GM12892 (cell line): ENCODE measurements at regions not wholly inside any gene's neighbourhood (a gene's known extent, or its start where the extent isn't known, plus 50 kb on each side); places are given as distances from the start of the nearest gene placed in this dataset.

ENCODE experiments used
- POLR2AphosphoS5 ChIP-seq: IDR thresholded peaks from 2 replicates; pipeline ENCODE4 v1.6.1; 2011; ENCODE audit warnings: low read depth, low read length, control low read depth
- TAF1 ChIP-seq: IDR thresholded peaks from 2 replicates; pipeline ENCODE4 v1.6.1; 2011; ENCODE audit warnings: low read depth, mild to moderate bottlenecking, control low read depth, low read length, borderline replicate concordance

DNA sequence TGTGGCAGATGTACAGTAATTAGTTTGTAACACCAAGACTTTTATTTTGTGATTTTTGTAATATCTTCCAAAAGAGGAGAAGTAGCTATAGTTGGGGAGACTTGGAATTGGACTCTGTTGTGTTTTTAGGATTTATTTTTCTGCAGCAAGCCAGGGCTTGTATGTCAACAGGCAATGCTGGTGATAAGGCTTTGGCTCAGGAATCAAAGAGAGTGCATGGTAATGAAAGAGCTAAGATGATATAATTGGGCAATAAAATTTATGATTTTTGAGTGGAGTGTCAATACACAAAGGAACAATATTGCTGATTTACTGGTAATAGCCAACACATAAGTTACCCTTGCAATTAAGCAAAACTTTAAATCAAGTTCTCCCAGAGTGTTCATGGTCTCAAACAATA, 452.9 kb downstream of the TMEM135 start:
- no peak for TF ChIP-seq TAF1
- no peak for TF ChIP-seq POLR2AphosphoS5
